LNCAP (cell line): ENCODE measurements at regions not wholly inside any gene's neighbourhood (a gene's known extent, or its start where the extent isn't known, plus 50 kb on each side); places are given as distances from the start of the nearest gene placed in this dataset.

Experiments
- TF ChIP-seq, protein P1 (sequence below): fragments of 450-650 bp; IDR thresholded peaks from 2 replicates; pipeline ENCODE4 v1.5.1; 2017; ENCODE audit warnings: mild to moderate bottlenecking

DNA sequence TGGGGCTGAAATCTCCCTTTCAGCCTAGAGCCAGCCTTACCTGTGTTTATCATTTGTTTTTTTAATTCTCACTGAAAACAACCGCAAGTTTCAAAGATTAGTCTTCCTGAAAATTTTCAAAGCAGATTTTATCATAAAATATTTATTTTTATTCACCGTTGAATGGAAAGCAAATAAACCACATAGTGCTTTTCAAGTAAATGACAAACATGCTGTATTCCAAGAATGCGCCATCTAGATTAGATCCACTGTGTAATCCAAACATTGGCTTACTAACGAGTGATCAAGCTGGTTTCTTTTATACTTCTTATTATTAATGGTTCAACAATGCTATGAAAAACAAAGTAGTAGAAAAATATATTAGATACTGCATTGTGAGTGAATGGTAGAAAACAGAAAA lies 1176.2 kb upstream of the IGFBP7 start:
- TF ChIP-seq, protein P1, sequence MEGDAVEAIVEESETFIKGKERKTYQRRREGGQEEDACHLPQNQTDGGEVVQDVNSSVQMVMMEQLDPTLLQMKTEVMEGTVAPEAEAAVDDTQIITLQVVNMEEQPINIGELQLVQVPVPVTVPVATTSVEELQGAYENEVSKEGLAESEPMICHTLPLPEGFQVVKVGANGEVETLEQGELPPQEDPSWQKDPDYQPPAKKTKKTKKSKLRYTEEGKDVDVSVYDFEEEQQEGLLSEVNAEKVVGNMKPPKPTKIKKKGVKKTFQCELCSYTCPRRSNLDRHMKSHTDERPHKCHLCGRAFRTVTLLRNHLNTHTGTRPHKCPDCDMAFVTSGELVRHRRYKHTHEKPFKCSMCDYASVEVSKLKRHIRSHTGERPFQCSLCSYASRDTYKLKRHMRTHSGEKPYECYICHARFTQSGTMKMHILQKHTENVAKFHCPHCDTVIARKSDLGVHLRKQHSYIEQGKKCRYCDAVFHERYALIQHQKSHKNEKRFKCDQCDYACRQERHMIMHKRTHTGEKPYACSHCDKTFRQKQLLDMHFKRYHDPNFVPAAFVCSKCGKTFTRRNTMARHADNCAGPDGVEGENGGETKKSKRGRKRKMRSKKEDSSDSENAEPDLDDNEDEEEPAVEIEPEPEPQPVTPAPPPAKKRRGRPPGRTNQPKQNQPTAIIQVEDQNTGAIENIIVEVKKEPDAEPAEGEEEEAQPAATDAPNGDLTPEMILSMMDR, result no peak

DNA sequence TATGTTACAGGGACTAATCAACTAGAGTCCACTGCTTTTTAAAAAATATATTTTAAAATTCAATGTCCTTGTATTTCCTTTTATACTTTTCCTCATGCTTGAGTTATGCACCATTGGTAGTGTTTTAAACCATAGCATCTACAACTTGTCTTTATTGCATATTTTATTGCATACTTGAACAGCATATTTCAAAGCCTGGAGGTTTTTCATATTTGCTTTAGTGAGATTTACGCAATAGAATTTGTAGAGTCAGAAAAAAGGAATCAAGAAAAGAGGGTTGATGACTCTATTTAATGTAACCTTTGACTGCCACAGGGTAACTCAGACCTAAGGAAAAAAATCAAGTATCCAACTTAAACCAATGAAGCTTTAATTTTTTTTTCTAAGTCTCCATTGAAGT lies 1165.7 kb upstream of the IGFBP7 start:
- TF ChIP-seq, protein P1, result no peak

DNA sequence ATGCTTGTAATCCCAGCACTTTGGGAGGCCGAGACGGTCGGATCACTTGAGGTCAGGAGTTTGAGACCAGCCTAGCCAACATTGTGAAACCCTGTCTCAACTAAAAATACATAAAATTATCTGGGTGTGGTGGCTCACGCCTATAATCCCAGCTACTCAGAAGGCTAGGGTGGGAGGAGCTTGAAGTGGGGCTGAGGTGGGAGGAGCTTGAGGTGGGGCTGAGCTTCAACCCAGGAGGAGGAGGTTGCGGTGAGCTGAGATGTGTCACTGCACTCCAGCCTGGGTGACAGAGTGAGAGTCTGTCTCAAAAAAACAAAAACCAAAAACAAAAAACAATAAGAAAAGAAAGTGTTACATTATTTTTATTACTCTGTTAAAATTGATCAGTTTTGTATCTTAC lies 1164.4 kb upstream of the IGFBP7 start:
- TF ChIP-seq, protein P1, result no peak

DNA sequence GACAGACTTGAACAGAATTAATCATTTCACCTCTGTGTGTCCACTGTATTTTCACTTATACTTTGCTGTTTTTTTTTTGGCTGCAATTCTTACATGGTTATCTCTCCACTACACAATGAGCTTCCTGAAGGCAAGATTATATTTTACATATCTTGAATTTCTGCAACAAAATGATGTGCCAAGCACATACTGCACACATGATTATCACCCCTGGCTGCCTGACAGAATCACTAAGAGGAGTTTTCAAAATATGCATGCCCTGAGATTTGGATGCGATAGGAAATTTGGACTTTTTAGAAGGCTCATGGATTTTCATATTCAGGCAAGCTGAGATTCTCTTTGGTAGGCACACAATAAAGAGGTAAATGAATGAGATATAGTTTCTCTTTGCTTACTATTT lies 1162.1 kb upstream of the IGFBP7 start:
- TF ChIP-seq, protein P1, result no peak

DNA sequence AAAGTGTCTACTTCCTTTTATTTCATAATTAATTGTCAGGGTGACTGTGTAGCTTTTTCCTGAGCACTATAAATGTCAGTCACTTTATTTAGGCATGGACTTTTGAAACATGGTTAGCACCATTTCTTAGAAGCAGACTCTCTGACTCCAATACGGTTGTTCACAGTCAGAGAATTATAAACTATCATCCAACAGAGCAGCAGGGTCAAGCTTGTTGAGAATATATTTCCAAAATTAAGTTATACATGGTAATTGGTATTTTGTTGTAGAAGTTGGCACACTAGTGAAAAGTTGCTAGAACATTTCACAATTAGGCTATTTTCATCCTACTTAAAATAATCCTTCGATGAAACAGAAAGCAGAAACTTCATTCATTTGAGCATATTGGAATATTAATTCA lies 1155.5 kb upstream of the IGFBP7 start:
- TF ChIP-seq, protein P1, result no peak

DNA sequence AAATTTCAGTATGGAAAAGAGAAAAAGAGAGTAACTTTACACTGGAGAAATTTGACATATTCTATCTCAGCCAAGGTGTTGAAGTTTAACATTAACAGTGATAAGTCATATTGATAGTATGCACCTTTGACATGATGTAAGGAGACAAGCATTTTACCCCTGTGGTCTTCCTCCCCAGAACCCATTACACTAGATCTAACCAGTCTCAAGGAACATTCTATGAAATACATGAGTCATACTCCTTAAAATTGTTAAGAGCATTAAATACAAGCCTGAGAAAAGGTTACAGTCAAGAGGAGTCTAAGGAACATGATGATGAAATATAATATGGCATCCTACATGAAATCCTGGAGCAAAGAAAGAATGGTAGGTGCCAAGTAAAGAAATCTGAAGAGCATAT lies 1151.3 kb upstream of the IGFBP7 start:
- TF ChIP-seq, protein P1, result no peak

DNA sequence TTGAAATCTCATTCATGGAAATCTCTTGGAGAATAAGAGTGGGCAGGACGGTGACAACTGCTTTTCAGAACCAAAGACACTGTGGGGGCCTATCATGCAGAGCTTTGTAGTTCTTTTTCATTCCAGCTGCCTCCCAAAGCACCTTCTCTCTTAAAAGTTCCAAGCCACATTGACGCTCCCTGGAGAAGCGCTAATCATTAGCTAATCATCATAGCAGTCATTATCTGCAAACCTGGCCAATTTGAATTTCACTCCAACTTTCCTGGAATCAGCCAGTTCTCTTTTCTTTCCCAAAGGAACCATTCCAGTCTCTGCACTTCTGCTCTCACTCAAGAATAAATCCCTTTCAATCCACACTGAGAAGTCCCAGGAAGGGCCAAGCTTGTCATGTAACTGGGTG lies 1144.1 kb upstream of the IGFBP7 start:
- TF ChIP-seq, protein P1, result no peak

DNA sequence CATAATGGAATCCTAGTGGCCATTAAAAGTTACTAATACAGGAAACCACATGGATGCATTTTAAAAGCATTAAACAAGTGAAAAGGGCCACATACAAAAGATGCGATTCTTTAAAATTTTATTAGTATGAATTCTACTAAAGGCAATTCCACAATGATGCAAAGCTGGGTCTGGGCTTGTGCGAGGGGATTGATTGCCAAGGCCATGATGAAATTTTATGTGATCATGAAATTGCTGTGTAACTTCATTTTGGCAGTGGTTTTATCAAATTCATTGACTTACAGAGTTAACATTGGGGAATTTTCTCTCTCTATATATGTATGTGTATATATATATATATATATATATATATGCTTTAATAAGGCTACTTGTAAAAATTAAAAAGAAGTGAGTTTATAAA lies 1142.5 kb upstream of the IGFBP7 start:
- TF ChIP-seq, protein P1, result no peak
